ENCODE measurements at regions not wholly inside any gene's neighbourhood (a gene's known extent, or its start where the extent isn't known, plus 50 kb on each side); places are given as distances from the start of the nearest gene placed in this dataset.

DNA sequence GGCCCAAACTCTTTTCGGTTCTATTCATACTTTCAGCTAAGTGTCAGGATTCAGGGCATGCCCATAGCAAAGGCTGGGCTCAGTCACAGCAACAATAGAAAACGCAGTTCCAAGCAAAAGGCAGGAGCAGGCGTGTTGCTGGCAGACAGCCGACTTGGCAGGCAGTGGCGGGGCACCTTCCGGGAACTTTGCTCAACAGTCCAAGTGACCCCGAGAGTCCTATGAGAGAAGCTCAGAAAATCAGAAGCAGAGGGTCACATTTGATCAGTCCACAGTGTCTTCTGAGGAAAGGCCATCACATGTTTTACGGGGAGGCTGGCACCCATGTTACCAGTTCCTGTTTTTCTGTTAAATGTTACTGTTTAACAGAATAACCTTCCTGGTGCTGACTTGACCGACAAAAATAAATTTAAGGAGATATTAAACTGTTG, 115.0 kb downstream of the DACT1 start:
- TF ChIP-seq, protein P1, sequence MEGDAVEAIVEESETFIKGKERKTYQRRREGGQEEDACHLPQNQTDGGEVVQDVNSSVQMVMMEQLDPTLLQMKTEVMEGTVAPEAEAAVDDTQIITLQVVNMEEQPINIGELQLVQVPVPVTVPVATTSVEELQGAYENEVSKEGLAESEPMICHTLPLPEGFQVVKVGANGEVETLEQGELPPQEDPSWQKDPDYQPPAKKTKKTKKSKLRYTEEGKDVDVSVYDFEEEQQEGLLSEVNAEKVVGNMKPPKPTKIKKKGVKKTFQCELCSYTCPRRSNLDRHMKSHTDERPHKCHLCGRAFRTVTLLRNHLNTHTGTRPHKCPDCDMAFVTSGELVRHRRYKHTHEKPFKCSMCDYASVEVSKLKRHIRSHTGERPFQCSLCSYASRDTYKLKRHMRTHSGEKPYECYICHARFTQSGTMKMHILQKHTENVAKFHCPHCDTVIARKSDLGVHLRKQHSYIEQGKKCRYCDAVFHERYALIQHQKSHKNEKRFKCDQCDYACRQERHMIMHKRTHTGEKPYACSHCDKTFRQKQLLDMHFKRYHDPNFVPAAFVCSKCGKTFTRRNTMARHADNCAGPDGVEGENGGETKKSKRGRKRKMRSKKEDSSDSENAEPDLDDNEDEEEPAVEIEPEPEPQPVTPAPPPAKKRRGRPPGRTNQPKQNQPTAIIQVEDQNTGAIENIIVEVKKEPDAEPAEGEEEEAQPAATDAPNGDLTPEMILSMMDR (IDR thresholded peaks at IDR 0.05): no peak
- TF ChIP-seq POLR2AphosphoS5 (IDR thresholded peaks at IDR 0.05) (no peak), POLR2A (IDR thresholded peaks at IDR 0.05) (no peak), EP300 (IDR thresholded peaks at IDR 0.05) (no peak)
